ENCODE measurements at regions not wholly inside any gene's neighbourhood (a gene's known extent, or its start where the extent isn't known, plus 50 kb on each side); places are given as distances from the start of the nearest gene placed in this dataset.
A peak's percentile ranks its signal among the peaks of the same experiment; 100 is the strongest.

DNA sequence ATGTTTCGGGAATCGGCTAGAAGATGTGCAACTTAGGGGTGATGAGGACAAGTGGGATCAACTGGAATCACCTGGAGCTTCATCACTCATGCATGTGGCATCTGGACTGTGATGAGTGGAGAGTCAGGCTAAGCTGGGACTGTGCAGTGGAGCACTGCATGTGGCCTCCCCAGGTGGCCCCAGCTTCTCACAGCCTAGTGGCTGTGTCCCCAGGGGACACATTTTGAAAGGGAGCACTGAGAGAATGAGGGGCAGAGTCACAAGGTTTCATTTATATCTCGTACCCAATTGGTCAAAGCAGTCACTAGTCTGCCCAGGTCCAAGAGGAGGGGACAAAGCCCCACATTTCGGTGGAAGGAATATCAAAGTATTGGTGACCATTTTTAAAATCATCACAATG lies 54.8 kb upstream of the TCF7L2 start:
- Histone ChIP-seq H3K27me3 (ENCODE audit: insufficient read depth, low read length) (no peaks in the 10 kb centered on the region), H3K36me3 (ENCODE audit: insufficient read depth, low read length) (no peaks in the 10 kb centered on the region), H3K9me3 (ENCODE audit: insufficient read depth, low read depth, low read length) (no peaks in the 10 kb centered on the region), H3K4me3 (ENCODE audit: low read length) (no peak overlapping the region), H3K9ac (ENCODE audit: low read depth, low read length) (no peak overlapping the region), H3K27ac (ENCODE audit: low read depth, low read length) (no peak overlapping the region), H3K4me1 (ENCODE audit: insufficient read depth, low read length) (peaks cover 16% of the 10 kb centered on the region)
- 80% methylated on average over 3 of the region's 4 CpGs for WGBS

DNA sequence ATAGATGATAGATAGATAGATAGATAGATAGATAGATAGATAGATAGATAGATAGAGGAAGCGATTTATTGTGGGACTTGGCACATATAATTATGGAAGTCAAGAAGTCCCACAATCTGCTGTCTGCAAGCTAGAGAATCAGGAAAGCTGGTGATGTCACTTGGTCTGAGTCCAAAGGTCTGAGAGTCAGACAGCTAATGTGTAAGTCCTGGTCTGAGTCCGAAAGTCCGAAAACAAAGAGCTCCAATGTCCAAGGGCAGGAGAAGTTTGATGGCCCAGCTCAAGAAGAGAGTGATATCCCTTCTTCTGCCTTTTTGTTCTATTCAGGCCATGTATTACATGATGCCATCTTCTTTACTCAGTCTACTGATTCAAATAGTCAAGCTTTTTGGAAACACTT lies 53.8 kb upstream of the TCF7L2 start:
- Histone ChIP-seq H3K36me3 (ENCODE audit: insufficient read depth, low read length) (no peaks in the 10 kb centered on the region), H3K27ac (ENCODE audit: low read depth, low read length) (no peak overlapping the region), H3K9me3 (ENCODE audit: insufficient read depth, low read depth, low read length) (no peaks in the 10 kb centered on the region), H3K4me3 (ENCODE audit: low read length) (no peak overlapping the region), H3K9ac (ENCODE audit: low read depth, low read length) (no peak overlapping the region), H3K27me3 (ENCODE audit: insufficient read depth, low read length) (no peaks in the 10 kb centered on the region), H3K4me1 (ENCODE audit: insufficient read depth, low read length) (peaks cover 16% of the 10 kb centered on the region)
- WGBS: 93% methylated on average over 3 of the region's 3 CpGs

DNA sequence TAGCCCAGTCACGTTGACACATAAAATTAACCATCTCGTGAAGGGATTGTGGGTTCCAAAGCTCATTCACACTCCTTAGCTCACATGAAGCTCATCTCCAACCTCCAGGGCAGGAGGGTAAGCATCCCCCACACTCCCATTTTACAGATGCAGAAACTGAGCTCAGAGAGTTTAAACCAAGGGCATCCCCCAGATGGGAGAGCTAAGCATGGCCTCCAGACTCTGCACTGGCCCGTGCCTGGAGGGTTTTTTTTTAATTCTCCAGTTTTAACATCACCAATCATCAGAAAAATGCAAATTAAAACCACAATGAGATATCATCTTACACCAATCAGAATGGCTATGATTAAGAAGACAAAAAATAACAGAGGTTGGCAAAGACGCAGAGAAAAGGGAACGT lies 53.3 kb upstream of the TCF7L2 start:
- no peaks in the 10 kb centered on the region for H3K9me3 ChIP-seq (ENCODE audit: insufficient read depth, low read depth, low read length)
- H3K36me3 ChIP-seq (ENCODE audit: insufficient read depth, low read length): no peaks in the 10 kb centered on the region
- H3K9ac ChIP-seq (ENCODE audit: low read depth, low read length): no peak overlapping the region
- WGBS: 96% methylated on average over 3 of the region's 5 CpGs
- no peak overlapping the region for H3K4me3 ChIP-seq (ENCODE audit: low read length)
- H3K4me1 ChIP-seq (ENCODE audit: insufficient read depth, low read length): peaks cover 16% of the 10 kb centered on the region
- H3K27ac ChIP-seq (ENCODE audit: low read depth, low read length): no peak overlapping the region
- H3K27me3 ChIP-seq (ENCODE audit: insufficient read depth, low read length): no peaks in the 10 kb centered on the region

DNA sequence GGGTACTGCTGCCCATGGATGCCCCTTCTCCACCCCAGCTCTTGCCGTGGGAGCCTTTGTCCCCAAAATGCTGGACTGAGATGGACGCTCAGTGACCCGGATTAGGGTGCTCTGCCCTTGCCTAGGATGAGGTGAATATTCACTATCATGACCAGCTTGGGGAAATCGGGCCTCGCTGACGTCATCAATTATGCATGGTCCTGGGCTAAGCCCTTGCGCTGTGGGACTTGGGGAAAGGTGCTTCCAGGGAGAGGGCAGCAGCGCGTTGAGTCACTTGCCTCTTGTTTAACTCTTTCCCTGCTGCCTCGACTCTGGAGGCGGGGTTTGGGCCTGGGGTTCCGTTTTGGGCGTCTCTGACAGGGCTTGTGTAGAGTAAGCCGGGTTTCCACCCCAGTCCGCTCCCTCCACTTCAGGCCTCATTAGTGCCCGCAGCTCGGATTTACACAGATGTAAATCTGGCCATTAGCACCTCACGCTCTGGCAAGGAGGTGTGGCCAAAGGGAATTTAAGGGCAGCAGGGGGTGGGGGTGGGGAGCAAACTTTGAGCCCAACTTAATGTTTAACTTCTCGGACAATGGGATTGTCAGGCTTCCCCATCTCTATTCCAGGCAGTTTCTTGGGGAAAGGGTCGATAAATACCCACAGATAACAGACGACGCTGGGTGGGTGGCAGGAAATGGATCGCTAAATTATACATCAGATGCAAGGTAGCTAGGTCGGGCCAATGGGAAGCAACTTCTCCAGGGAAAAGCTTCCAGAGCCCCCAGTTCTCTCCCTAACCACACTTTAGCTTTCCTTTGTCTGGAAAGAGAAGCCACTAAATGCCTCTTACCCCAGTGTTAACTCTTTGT lies 51.3 kb upstream of the TCF7L2 start:
- Histone ChIP-seq H3K27ac (ENCODE audit: low read depth, low read length) (peak overlapping the region; percentile 84; the same call in 1 of the 2 replicates), H3K4me1 (ENCODE audit: insufficient read depth, low read length) (peaks cover 16% of the 10 kb centered on the region), H3K9ac (ENCODE audit: low read depth, low read length) (peak overlapping the region; percentile 42), H3K9me3 (ENCODE audit: insufficient read depth, low read depth, low read length) (no peaks in the 10 kb centered on the region), H3K4me3 (ENCODE audit: low read length) (peak overlapping the region; percentile 45), H3K27me3 (ENCODE audit: insufficient read depth, low read length) (no peaks in the 10 kb centered on the region), H3K36me3 (ENCODE audit: insufficient read depth, low read length) (no peaks in the 10 kb centered on the region)
- 2% methylated on average over 24 of the region's 24 CpGs for WGBS

DNA sequence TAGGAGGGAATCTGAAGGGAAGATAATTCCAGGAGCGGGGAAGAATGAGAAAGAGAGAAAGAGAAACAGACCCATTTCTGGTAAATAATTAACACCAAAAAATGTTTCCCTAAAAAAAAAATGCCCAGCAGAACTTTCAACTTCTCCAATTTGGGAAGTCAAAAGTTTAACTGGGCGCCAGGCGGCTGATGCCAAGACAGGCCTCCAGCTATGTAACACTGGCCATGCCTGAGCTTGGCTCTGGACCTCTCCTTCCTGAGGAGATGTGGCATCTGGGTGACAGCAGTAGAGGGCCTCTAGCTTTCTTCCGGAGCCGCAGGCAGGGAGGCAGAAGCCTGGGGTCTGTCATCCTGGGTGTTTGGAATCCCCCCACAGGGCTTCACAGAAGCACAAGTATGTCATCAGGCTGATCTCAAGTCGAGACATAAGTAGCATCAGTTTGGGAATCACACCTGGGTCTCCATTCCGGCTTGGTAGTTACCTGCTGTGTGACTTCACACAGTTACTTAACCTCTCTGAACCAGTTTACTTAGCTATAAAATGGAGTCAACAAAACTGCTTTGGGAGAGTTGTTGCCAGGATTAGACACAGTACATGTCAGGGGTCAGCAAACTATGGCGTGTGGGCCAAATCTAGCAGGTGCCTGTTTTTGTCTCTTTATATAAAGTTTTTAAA lies 50.5 kb upstream of the TCF7L2 start:
- no peaks in the 10 kb centered on the region for H3K36me3 ChIP-seq (ENCODE audit: insufficient read depth, low read length)
- H3K4me1 ChIP-seq (ENCODE audit: insufficient read depth, low read length): peaks cover 16% of the 10 kb centered on the region
- H3K27me3 ChIP-seq (ENCODE audit: insufficient read depth, low read length): no peaks in the 10 kb centered on the region
- peak overlapping the region; percentile 45 for H3K4me3 ChIP-seq (ENCODE audit: low read length)
- no peaks in the 10 kb centered on the region for H3K9me3 ChIP-seq (ENCODE audit: insufficient read depth, low read depth, low read length)
- H3K27ac ChIP-seq (ENCODE audit: low read depth, low read length): peak overlapping the region; percentile 84; the same call in 1 of the 2 replicates
- H3K9ac ChIP-seq (ENCODE audit: low read depth, low read length): peak overlapping the region; percentile 42; the same call in 1 of the 2 replicates
- WGBS: 60% methylated on average over 7 of the region's 8 CpGs
